HG02763 (cell line): ENCODE measurements at regions not wholly inside any gene's neighbourhood (a gene's known extent, or its start where the extent isn't known, plus 50 kb on each side); places are given as distances from the start of the nearest gene placed in this dataset.

Experiments used
- ATAC-seq: cut with Tn5 transposase; IDR thresholded peaks from one replicate; pipeline ENCODE4 v1.9.1; 2021; ENCODE audit warnings: mild to moderate bottlenecking, moderate library complexity; ENCODE audit not compliant: unreplicated experiment

GRCh38 chr10:44244745-44245600 is 139.9 kb downstream of the CXCL12 start:
- ATAC-seq: no peak

- ATAC-seq: no peak
Observed at GRCh38 chr10:44243851-44244510, 140.9 kb downstream of the CXCL12 start.

GRCh38 chr10:44242826-44243225 is 142.1 kb downstream of the CXCL12 start:
- no peak for ATAC-seq

GRCh38 chr10:44242091-44242490 is 142.8 kb downstream of the CXCL12 start:
- no peak for ATAC-seq

GRCh38 chr10:44240584-44241205 is 144.2 kb downstream of the CXCL12 start:
- no peak for ATAC-seq

- ATAC-seq: no peak
Observed at GRCh38 chr10:44238212-44238611, 146.7 kb downstream of the CXCL12 start.

- ATAC-seq: no peak
Observed at GRCh38 chr10:44237364-44238049, 147.4 kb downstream of the CXCL12 start.

GRCh38 chr10:44235363-44235762 is 149.5 kb downstream of the CXCL12 start:
- ATAC-seq: no peak

- ATAC-seq: no peak
Observed at GRCh38 chr10:44234483-44234875, 150.4 kb downstream of the CXCL12 start.

GRCh38 chr10:44233561-44234482 is 151.1 kb downstream of the CXCL12 start:
- no peak for ATAC-seq

- no peak for ATAC-seq
Observed at GRCh38 chr10:44217274-44217820, 167.6 kb downstream of the CXCL12 start.

GRCh38 chr10:44216073-44216472 is 168.8 kb downstream of the CXCL12 start:
- ATAC-seq: no peak

- no peak for ATAC-seq
Observed at GRCh38 chr10:44209811-44210210, 175.1 kb downstream of the CXCL12 start.

- ATAC-seq: no peak
Observed at GRCh38 chr10:44207160-44207559, 177.7 kb downstream of the CXCL12 start.

GRCh38 chr10:44206127-44206818 is 178.6 kb downstream of the CXCL12 start:
- no peak for ATAC-seq

- no peak for ATAC-seq
Observed at GRCh38 chr10:44205067-44205466, 179.8 kb downstream of the CXCL12 start.

- no peak for ATAC-seq
Observed at GRCh38 chr10:44203535-44203934, 181.4 kb downstream of the CXCL12 start.

- no peak for ATAC-seq
Observed at GRCh38 chr10:44202952-44203351, 181.9 kb downstream of the CXCL12 start.

- ATAC-seq: no peak
Observed at GRCh38 chr10:44201656-44202055, 183.2 kb downstream of the CXCL12 start.
